ENCODE measurements at regions not wholly inside any gene's neighbourhood (a gene's known extent, or its start where the extent isn't known, plus 50 kb on each side); places are given as distances from the start of the nearest gene placed in this dataset.

DNA sequence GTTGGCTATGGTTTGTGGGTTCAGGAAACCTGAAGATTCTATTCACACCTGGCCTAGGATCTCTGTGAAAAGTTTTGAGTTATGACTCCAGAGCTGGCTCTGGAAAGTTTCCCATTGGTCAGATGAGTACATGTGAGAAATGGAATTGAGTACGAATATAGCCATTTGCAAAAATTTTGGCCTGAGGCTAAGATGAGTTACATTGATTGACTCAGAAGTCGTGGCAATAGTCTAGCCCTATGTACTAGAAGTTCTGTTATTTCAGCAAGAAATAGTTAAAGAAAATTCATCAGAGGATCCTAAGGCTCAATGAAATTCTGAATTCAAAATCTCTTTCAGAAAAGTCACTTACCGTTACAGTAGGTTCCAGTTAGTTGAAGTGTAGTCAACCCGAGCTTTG is 109.9 kb downstream of the PTCSC3 start:
- no peaks in the 10 kb centered on the region for H4K20me1 ChIP-seq (ENCODE audit: control insufficient read depth, extremely low read depth, insufficient read depth, low read length)
- H3K4me2 ChIP-seq (ENCODE audit: extremely low read depth, insufficient read depth, low read length): no peak overlapping the region
- no peak overlapping the region for H3K4me3 ChIP-seq (replicated peaks in 1 of 4; ENCODE audit: control extremely low read depth in 1 of 4, insufficient read depth in 1 of 4, low read depth in 3 of 4, low read length in 4 of 4)
- H3K27ac ChIP-seq (ENCODE audit: insufficient read depth, low read length): no peak overlapping the region
- no peak for TF ChIP-seq EZH2 (IDR thresholded peaks at IDR 0.05; ENCODE audit: low read length, missing control alignments)
- TF ChIP-seq, protein P1, sequence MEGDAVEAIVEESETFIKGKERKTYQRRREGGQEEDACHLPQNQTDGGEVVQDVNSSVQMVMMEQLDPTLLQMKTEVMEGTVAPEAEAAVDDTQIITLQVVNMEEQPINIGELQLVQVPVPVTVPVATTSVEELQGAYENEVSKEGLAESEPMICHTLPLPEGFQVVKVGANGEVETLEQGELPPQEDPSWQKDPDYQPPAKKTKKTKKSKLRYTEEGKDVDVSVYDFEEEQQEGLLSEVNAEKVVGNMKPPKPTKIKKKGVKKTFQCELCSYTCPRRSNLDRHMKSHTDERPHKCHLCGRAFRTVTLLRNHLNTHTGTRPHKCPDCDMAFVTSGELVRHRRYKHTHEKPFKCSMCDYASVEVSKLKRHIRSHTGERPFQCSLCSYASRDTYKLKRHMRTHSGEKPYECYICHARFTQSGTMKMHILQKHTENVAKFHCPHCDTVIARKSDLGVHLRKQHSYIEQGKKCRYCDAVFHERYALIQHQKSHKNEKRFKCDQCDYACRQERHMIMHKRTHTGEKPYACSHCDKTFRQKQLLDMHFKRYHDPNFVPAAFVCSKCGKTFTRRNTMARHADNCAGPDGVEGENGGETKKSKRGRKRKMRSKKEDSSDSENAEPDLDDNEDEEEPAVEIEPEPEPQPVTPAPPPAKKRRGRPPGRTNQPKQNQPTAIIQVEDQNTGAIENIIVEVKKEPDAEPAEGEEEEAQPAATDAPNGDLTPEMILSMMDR (conservative IDR thresholded peaks at IDR 0.05 in 1 of 2, IDR thresholded peaks at IDR 0.05 in 1 of 2; ENCODE audit: low read depth in 1 of 2, low read length in 2 of 2): no peak
- H3K79me2 ChIP-seq (ENCODE audit: control insufficient read depth, insufficient read depth, low read length): no peaks in the 10 kb centered on the region
- H3K9ac ChIP-seq (ENCODE audit: insufficient read depth, low read length): no peak overlapping the region
- no peaks in the 10 kb centered on the region for H3K27me3 ChIP-seq (ENCODE audit: control insufficient read depth, insufficient read depth, low read length)
- H3K4me1 ChIP-seq (ENCODE audit: control insufficient read depth, extremely low read depth, insufficient read depth, low read length): peaks cover 3% of the 10 kb centered on the region
- H2AFZ ChIP-seq (ENCODE audit: low read length): no peak overlapping the region
- DNase-seq (ENCODE audit: low read depth in 2 of 2): no peak
- no peaks in the 10 kb centered on the region for H3K36me3 ChIP-seq (ENCODE audit: control insufficient read depth, insufficient read depth, low read length)
- H3K9me3 ChIP-seq (ENCODE audit: control insufficient read depth, insufficient read depth, low read depth, low read length): no peaks in the 10 kb centered on the region

DNA sequence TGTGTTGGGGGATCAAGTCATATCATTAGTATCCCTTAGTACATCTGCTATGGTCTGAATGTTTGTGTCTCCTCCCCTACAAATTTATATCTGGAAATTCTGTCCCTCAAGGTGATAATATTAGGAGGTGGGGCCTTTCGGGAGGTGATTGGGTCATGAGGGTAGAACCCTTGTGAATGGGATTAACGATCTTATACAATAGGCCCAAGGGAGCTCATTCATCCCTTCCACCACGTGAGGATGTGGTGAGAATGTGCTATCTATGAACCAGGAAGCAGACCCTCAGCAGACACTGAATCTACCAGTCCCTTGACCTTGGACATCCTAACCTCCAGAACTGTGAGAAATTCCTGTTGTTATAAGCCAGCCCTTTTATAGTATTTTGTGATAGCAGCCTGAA is 110.7 kb downstream of the PTCSC3 start:
- Histone ChIP-seq H3K4me3 (replicated peaks in 1 of 4; ENCODE audit: control extremely low read depth in 1 of 4, insufficient read depth in 1 of 4, low read depth in 3 of 4, low read length in 4 of 4) (no peak overlapping the region), H3K9ac (ENCODE audit: insufficient read depth, low read length) (no peak overlapping the region), H3K4me2 (ENCODE audit: extremely low read depth, insufficient read depth, low read length) (no peak overlapping the region), H3K27me3 (ENCODE audit: control insufficient read depth, insufficient read depth, low read length) (no peaks in the 10 kb centered on the region), H3K4me1 (ENCODE audit: control insufficient read depth, extremely low read depth, insufficient read depth, low read length) (peaks cover 3% of the 10 kb centered on the region), H3K79me2 (ENCODE audit: control insufficient read depth, insufficient read depth, low read length) (no peaks in the 10 kb centered on the region), H4K20me1 (ENCODE audit: control insufficient read depth, extremely low read depth, insufficient read depth, low read length) (no peaks in the 10 kb centered on the region), H2AFZ (ENCODE audit: low read length) (no peak overlapping the region), H3K36me3 (ENCODE audit: control insufficient read depth, insufficient read depth, low read length) (no peaks in the 10 kb centered on the region), H3K9me3 (ENCODE audit: control insufficient read depth, insufficient read depth, low read depth, low read length) (no peaks in the 10 kb centered on the region), H3K27ac (ENCODE audit: insufficient read depth, low read length) (no peak overlapping the region)
- TF ChIP-seq EZH2 (IDR thresholded peaks at IDR 0.05; ENCODE audit: low read length, missing control alignments): no peak
- TF ChIP-seq, protein P1 (conservative IDR thresholded peaks at IDR 0.05 in 1 of 2, IDR thresholded peaks at IDR 0.05 in 1 of 2; ENCODE audit: low read depth in 1 of 2, low read length in 2 of 2): no peak
- no peak for DNase-seq (ENCODE audit: low read depth in 2 of 2)

DNA sequence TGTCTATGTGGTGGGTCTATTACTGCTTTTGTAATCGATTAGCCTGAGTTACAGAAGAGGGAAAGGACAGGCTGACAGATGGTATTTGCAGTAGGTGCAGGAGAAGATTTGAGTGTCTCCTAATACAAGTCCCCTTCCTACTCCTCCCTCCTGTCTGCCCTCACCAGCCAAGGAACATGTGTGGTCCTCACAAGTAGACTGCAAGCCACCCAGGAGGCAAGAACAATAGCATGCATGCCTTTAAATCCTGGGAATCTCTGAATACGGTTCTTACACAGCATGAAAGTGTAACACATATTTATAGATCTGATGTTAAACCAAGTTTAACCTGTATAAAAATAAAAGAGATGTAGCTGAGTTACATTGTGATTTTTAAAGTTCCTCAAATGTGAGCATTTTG is 117.0 kb downstream of the PTCSC3 start:
- no peak overlapping the region for H3K27ac ChIP-seq (ENCODE audit: insufficient read depth, low read length)
- H3K79me2 ChIP-seq (ENCODE audit: control insufficient read depth, insufficient read depth, low read length): no peaks in the 10 kb centered on the region
- TF ChIP-seq EZH2 (IDR thresholded peaks at IDR 0.05; ENCODE audit: low read length, missing control alignments): no peak
- H3K27me3 ChIP-seq (ENCODE audit: control insufficient read depth, insufficient read depth, low read length): no peaks in the 10 kb centered on the region
- no peaks in the 10 kb centered on the region for H3K9me3 ChIP-seq (ENCODE audit: control insufficient read depth, insufficient read depth, low read depth, low read length)
- H4K20me1 ChIP-seq (ENCODE audit: control insufficient read depth, extremely low read depth, insufficient read depth, low read length): no peaks in the 10 kb centered on the region
- H2AFZ ChIP-seq (ENCODE audit: low read length): no peak overlapping the region
- no peak overlapping the region for H3K9ac ChIP-seq (ENCODE audit: insufficient read depth, low read length)
- H3K36me3 ChIP-seq (ENCODE audit: control insufficient read depth, insufficient read depth, low read length): no peaks in the 10 kb centered on the region
- no peak overlapping the region for H3K4me3 ChIP-seq (replicated peaks in 1 of 4; ENCODE audit: control extremely low read depth in 1 of 4, insufficient read depth in 1 of 4, low read depth in 3 of 4, low read length in 4 of 4)
- no peak overlapping the region for H3K4me2 ChIP-seq (ENCODE audit: extremely low read depth, insufficient read depth, low read length)
- no peak for DNase-seq (ENCODE audit: low read depth in 2 of 2)
- H3K4me1 ChIP-seq (ENCODE audit: control insufficient read depth, extremely low read depth, insufficient read depth, low read length): no peaks in the 10 kb centered on the region

All from fibroblast of lung (primary cell).